HCT116 (cell line): ENCODE measurements at regions not wholly inside any gene's neighbourhood (a gene's known extent, or its start where the extent isn't known, plus 50 kb on each side); places are given as distances from the start of the nearest gene placed in this dataset.
"Not testable (repeated sequence)": the region's sequence is repeated elsewhere in the genome, so short reads cannot be mapped to it uniquely, and the experiment has no call there.

ENCODE experiments used
- ATAC-seq: fragments of 200-7000 bp; cut with Tn5 transposase; 2 replicates; pipeline ENCODE4 v1.9.1; 2020; ENCODE audit warnings: mild to moderate bottlenecking, moderate library complexity
- BruUV-seq: library from RNA; stranded (reverse); fragments of 400-500 nt; replicated peaks from 2 replicates; lab custom pipeline; 2021; lab: Mats Ljungman, UMichigan
- CTCF ChIA-PET: fragments of 300-600 bp; sonication (Branson Sonifier 250); formaldehyde crosslinking; loops from one replicate; lab custom pipeline; 2021; ENCODE audit warnings: antibody characterized with exemption; lab: Charles Lee
- POLR2A ChIA-PET: fragments of 300-600, 350-600 bp; sonication (Branson Sonifier 250); formaldehyde crosslinking; loops from one replicate; lab custom pipeline; 2021; ENCODE audit warnings: antibody characterized with exemption; lab: Charles Lee
- RAD21 ChIA-PET, 2 experiments: fragments of 300-600 bp; sonication (Branson Sonifier 250); formaldehyde crosslinking; loops; one replicate each; lab custom pipeline; 2023; ENCODE audit warnings: low total read pairs in 2 of 2; ENCODE audit not compliant: uncharacterized antibody in 2 of 2, unreplicated experiment in 2 of 2, low non-redundant PET in 1 of 2; lab: Charles Lee
- DNase-seq: peaks from one replicate; pipeline ENCODE4 v3.0.0-alpha.2; 2010; ENCODE audit warnings: low read depth, low spot score
- H2AFZ ChIP-seq: fragments of 200-600 bp; shearing (Covaris generic), sonication (generic); 2 replicates; pipeline ENCODE4 v1.6.1; 2017; ENCODE audit warnings: low read depth, mixed run types, mixed read lengths, antibody characterized with exemption, low read length; ENCODE audit not compliant: poor library complexity, severe bottlenecking
- H3K27ac ChIP-seq: 2 replicates; pipeline ENCODE4 v1.5.1; 2012; ENCODE audit warnings: low read depth, low read length
- H3K27me3 ChIP-seq: fragments of 200-600 bp; sonication (generic); 2 replicates; pipeline ENCODE4 v1.6.1; 2016; ENCODE audit warnings: mixed run types, low read length, mixed read lengths; ENCODE audit not compliant: insufficient read depth
- H3K36me3 ChIP-seq, 2 experiments: fragments of 200-500 bp in 1 of 2; fragments of 200-600 bp in 1 of 2; sonication (Bioruptor generic) in 1 of 2; sonication (generic) in 1 of 2; 2 replicates each; pipeline versions ENCODE4 v1.5.1 to v1.6.1; 2014 to 2016; ENCODE audit warnings: low read length in 2 of 2, inconsistent platforms in 1 of 2, mixed read lengths in 1 of 2, mixed run types in 1 of 2; ENCODE audit not compliant: insufficient read depth in 2 of 2, control insufficient read depth in 1 of 2
- H3K4me1 ChIP-seq, 2 experiments: fragments of 200-600 bp in 1 of 2; sonication (generic) in 1 of 2; 2 replicates each; pipeline versions ENCODE4 v1.5.1 to v1.6.1; 2012 to 2017; ENCODE audit warnings: low read length in 2 of 2, inconsistent platforms in 1 of 2, mild to moderate bottlenecking in 1 of 2, mixed read lengths in 1 of 2, mixed run types in 1 of 2, moderate library complexity in 1 of 2; ENCODE audit not compliant: insufficient read depth in 2 of 2, control insufficient read depth in 1 of 2
- H3K4me2 ChIP-seq: fragments of 200-600 bp; sonication (generic); 2 replicates; pipeline ENCODE4 v1.6.1; 2017; ENCODE audit warnings: mixed run types, low read length, mixed read lengths
- H3K4me3 ChIP-seq, 2 experiments: fragments of 200-600 bp in 1 of 2; sonication (generic) in 1 of 2; replicated peaks in 1 of 2; 2 replicates each; pipeline ENCODE4 v1.5.1; 2011 to 2016; ENCODE audit warnings: low read length in 2 of 2, control low read depth in 1 of 2, low read depth in 1 of 2, mild to moderate bottlenecking in 1 of 2, mixed read lengths in 1 of 2, mixed run types in 1 of 2
- H3K79me2 ChIP-seq: fragments of 200-600 bp; sonication (generic); 2 replicates; pipeline ENCODE4 v1.6.1; 2017; ENCODE audit warnings: mild to moderate bottlenecking, mixed run types, low read length, moderate library complexity, mixed read lengths; ENCODE audit not compliant: insufficient read depth
- H3K9ac ChIP-seq: fragments of 200-600 bp; sonication (generic); 2 replicates; pipeline ENCODE4 v1.6.1; 2016; ENCODE audit warnings: low read length, mixed read lengths
- H3K9me2 ChIP-seq: fragments of 200-600 bp; sonication (generic), shearing (Covaris generic); 2 replicates; pipeline ENCODE4 v1.6.1; 2017; ENCODE audit warnings: mixed run types, mild to moderate bottlenecking, moderate library complexity; ENCODE audit not compliant: insufficient read depth
- H3K9me3 ChIP-seq, 2 experiments: fragments of 200-500 bp in 1 of 2; fragments of 200-600 bp in 1 of 2; sonication (Bioruptor generic) in 1 of 2; sonication (generic) in 1 of 2; 2 replicates each; pipeline ENCODE4 v1.6.1; 2014 to 2017; ENCODE audit warnings: low read length in 2 of 2, mixed read lengths in 2 of 2, inconsistent platforms in 1 of 2, low read depth in 1 of 2, mild to moderate bottlenecking in 1 of 2, mixed run types in 1 of 2, moderate library complexity in 1 of 2; ENCODE audit not compliant: control insufficient read depth in 1 of 2, insufficient read depth in 1 of 2
- H4K20me1 ChIP-seq: fragments of 200-600 bp; sonication (generic), shearing (Covaris generic); 2 replicates; pipeline ENCODE4 v1.6.1; 2017; ENCODE audit warnings: mixed run types, mild to moderate bottlenecking, moderate library complexity; ENCODE audit not compliant: insufficient read depth
- CTCF ChIP-seq, 3 experiments: fragments of 200-600 bp in 1 of 3; sonication (generic) in 1 of 3; IDR thresholded peaks in 2 of 3; conservative IDR thresholded peaks in 1 of 3; 2 replicates each; pipeline ENCODE4 v1.5.1; 2012 to 2017; ENCODE audit warnings: low read depth in 2 of 3, low read length in 2 of 3, antibody characterized with exemption in 1 of 3, borderline replicate concordance in 1 of 3, control low read depth in 1 of 3, mild to moderate bottlenecking in 1 of 3, mixed read lengths in 1 of 3, mixed run types in 1 of 3, moderate library complexity in 1 of 3; ENCODE audit not compliant: insufficient read depth in 1 of 3
- MAX ChIP-seq: IDR thresholded peaks from 2 replicates; pipeline ENCODE4 v1.6.1; 2012
- SP1 ChIP-seq: IDR thresholded peaks from 2 replicates; pipeline ENCODE4 v1.6.1; 2012; ENCODE audit warnings: low read depth
- SRF ChIP-seq: IDR thresholded peaks from 2 replicates; pipeline ENCODE4 v1.6.1; 2012; ENCODE audit warnings: low read depth
- TCF7L2 ChIP-seq: IDR thresholded peaks from 2 replicates; pipeline ENCODE4 v1.7.0; 2011; ENCODE audit warnings: borderline replicate concordance, inconsistent platforms; ENCODE audit not compliant: insufficient read depth, insufficient read length; ENCODE audit errors: extremely low read depth
- ZFX ChIP-seq: fragments of 450-650 bp; IDR thresholded peaks from 2 replicates; pipeline ENCODE4 v1.6.1; 2017
- ZNF274 ChIP-seq: fragments of 200-500 bp; sonication (Bioruptor generic); IDR thresholded peaks from 2 replicates; pipeline ENCODE4 v1.6.1; 2014; ENCODE audit warnings: mild to moderate bottlenecking, low read depth, low read length, inconsistent platforms
- intact Hi-C: fragments of 100-400 bp; cut with micrococcal nuclease; formaldehyde crosslinking; loops from 2 replicates; pipeline ENCODE4 v1.10.0; 2022

GRCh38 chr1:190942475-190942874 is 464.8 kb upstream of the BRINP3 start (continued):
- TF ChIP-seq CTCF (IDR thresholded peaks at IDR 0.05 in 2 of 3, conservative IDR thresholded peaks at IDR 0.05 in 1 of 3; ENCODE audit: borderline replicate concordance in 1 of 3, insufficient read depth in 1 of 3, low read depth in 2 of 3, low read length in 2 of 3): no peak
- TF ChIP-seq SRF: no peak
- no peak for TF ChIP-seq ZFX
- no peak for TF ChIP-seq MAX
- TF ChIP-seq SP1: no peak
- no peak for TF ChIP-seq ZNF274
- no peak for TF ChIP-seq TCF7L2

GRCh38 chr1:190943722-190944121 is 466.1 kb upstream of the BRINP3 start:
- H3K9ac ChIP-seq, intact Hi-C loops, CTCF ChIA-PET, H2AFZ ChIP-seq, H3K27me3 ChIP-seq, POLR2A ChIA-PET, H3K4me3 ChIP-seq, RAD21 ChIA-PET, BruUV-seq, ATAC-seq, H4K20me1 ChIP-seq, H3K4me1 ChIP-seq, H3K9me2 ChIP-seq, H3K27ac ChIP-seq, H3K4me2 ChIP-seq, H3K79me2 ChIP-seq, H3K9me3 ChIP-seq, H3K36me3 ChIP-seq, DNase-seq: not testable (repeated sequence)
